ENCODE measurements at regions not wholly inside any gene's neighbourhood (a gene's known extent, or its start where the extent isn't known, plus 50 kb on each side); places are given as distances from the start of the nearest gene placed in this dataset.

DNA sequence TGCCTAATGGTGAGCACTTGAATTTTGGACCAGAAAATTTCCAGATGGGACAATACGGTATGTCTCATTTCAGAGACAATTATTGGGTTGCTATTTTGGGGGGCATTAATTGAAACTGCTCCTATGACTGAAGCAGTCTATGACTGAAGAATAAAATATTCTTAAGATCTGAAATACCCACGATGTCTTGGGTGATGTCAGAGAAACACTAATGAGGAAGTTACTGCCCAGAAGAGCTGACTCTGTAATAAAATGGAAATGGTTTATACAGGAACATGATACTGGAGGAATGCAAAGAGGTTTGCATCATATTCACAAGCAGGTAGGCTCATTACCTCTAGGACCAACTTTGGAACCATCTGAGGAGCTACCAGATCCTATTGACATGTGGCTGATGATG is 68.7 kb downstream of the IL12A start:
- TF ChIP-seq, protein P1, sequence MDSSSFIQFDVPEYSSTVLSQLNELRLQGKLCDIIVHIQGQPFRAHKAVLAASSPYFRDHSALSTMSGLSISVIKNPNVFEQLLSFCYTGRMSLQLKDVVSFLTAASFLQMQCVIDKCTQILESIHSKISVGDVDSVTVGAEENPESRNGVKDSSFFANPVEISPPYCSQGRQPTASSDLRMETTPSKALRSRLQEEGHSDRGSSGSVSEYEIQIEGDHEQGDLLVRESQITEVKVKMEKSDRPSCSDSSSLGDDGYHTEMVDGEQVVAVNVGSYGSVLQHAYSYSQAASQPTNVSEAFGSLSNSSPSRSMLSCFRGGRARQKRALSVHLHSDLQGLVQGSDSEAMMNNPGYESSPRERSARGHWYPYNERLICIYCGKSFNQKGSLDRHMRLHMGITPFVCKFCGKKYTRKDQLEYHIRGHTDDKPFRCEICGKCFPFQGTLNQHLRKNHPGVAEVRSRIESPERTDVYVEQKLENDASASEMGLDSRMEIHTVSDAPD (CRISPR knock-in tag; IDR thresholded peaks at IDR 0.05): no peak
- Histone ChIP-seq H3K4me2 (ENCODE audit: low read depth, low read length) (no peak overlapping the region), H4K20me1 (ENCODE audit: insufficient read depth, low read length) (no peaks in the 10 kb centered on the region), H3K79me2 (ENCODE audit: insufficient read depth, low read length) (no peaks in the 10 kb centered on the region), H3K4me1 (ENCODE audit: insufficient read depth, low read length) (peaks cover 11% of the 10 kb centered on the region), H3K4me3 (replicated peaks in 1 of 3; ENCODE audit: insufficient read depth in 1 of 3, low read depth in 2 of 3, low read length in 3 of 3) (no peak overlapping the region), H3K27me3 (ENCODE audit: control insufficient read depth in 1 of 2, insufficient read depth in 2 of 2, low read length in 2 of 2) (peaks cover 0 to 2% of the 10 kb centered on the region in 2 experiments; a peak in 2 of 5 replicates), H3K27ac (ENCODE audit: extremely low read length, insufficient read depth, low read length) (no peak overlapping the region), H3K36me3 (replicated peaks in 1 of 2; ENCODE audit: control insufficient read depth in 1 of 2, insufficient read depth in 2 of 2, low read length in 2 of 2) (no peaks in the 10 kb centered on the region), H3K9me3 (ENCODE audit: low read length) (no peaks in the 10 kb centered on the region), H2AFZ (ENCODE audit: low read length) (no peak overlapping the region), H3K9ac (ENCODE audit: insufficient read depth, low read depth, low read length) (no peak overlapping the region)
- DNase-seq (ENCODE audit: low spot score): no peak
- CTCF ChIA-PET (ENCODE audit: low intra/inter-chr PET ratio, low total read pairs): no interaction called here
- in situ Hi-C loops (cut with HindIII; ENCODE audit: extremely low pct_ligation_motif_present, low pct_unique_long_range_greater_than_20kb): no loop called here
- BruUV-seq (replicated peaks): no TSS peak
- FAIRE-seq: no peak
- intact Hi-C loops (cut with micrococcal nuclease; ENCODE audit: unreplicated experiment): no loop called here
- POLR2A ChIA-PET: no interaction called here
- ATAC-seq: no peak
- 48% methylated on average over 2 of the region's 2 CpGs for WGBS (ENCODE audit: low lambda C conversion rate)

DNA sequence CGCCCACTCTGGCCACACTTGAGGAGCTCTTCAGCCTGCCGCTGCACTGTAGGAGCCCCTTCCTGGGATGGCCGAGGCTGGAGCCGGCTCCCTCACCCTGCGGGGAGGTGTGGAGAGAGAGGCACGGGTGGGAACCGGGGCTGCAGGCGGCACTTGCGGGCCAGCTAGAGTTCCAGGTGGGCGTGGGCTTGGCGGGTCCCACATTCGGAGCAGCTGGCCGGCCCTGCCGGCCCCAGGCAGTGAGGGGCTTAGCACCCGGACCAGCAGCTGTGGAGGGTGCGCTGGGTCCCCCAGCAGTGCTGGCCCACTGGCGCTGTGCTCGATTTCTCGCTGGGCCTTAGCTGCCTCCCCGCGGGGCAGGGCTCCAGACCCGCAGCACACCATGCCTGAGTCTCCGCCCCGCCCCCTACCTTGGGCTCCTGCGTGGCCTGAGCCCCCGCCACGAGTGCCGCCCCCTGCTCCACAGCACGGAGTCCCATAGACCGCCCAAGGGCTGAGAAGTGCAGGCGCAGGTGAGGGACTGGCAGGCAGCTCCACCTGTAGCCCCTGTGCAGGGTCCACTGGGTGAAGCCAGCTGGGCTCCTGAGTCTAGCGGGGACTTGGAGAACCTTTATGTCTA is 71.9 kb downstream of the IL12A start:
- H3K4me1 ChIP-seq (ENCODE audit: insufficient read depth, low read length): no peaks in the 10 kb centered on the region
- DNase-seq (ENCODE audit: low spot score) (no peak), FAIRE-seq (no peak), ATAC-seq (no peak)
- in situ Hi-C loops (cut with HindIII; ENCODE audit: extremely low pct_ligation_motif_present, low pct_unique_long_range_greater_than_20kb) (no loop called here), intact Hi-C loops (cut with micrococcal nuclease; ENCODE audit: unreplicated experiment) (no loop called here)
- no peak overlapping the region for H3K4me2 ChIP-seq (ENCODE audit: low read depth, low read length)
- H3K27me3 ChIP-seq (ENCODE audit: control insufficient read depth in 1 of 2, insufficient read depth in 2 of 2, low read length in 2 of 2): peaks cover 0 to 2% of the 10 kb centered on the region in 2 experiments; a peak in 2 of 5 replicates
- TF ChIP-seq, protein P2, sequence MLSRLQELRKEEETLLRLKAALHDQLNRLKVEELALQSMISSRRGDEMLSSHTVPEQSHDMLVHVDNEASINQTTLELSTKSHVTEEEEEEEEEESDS (CRISPR knock-in tag; IDR thresholded peaks at IDR 0.05; ENCODE audit: borderline replicate concordance): no peak
- TF ChIP-seq, protein P3, sequence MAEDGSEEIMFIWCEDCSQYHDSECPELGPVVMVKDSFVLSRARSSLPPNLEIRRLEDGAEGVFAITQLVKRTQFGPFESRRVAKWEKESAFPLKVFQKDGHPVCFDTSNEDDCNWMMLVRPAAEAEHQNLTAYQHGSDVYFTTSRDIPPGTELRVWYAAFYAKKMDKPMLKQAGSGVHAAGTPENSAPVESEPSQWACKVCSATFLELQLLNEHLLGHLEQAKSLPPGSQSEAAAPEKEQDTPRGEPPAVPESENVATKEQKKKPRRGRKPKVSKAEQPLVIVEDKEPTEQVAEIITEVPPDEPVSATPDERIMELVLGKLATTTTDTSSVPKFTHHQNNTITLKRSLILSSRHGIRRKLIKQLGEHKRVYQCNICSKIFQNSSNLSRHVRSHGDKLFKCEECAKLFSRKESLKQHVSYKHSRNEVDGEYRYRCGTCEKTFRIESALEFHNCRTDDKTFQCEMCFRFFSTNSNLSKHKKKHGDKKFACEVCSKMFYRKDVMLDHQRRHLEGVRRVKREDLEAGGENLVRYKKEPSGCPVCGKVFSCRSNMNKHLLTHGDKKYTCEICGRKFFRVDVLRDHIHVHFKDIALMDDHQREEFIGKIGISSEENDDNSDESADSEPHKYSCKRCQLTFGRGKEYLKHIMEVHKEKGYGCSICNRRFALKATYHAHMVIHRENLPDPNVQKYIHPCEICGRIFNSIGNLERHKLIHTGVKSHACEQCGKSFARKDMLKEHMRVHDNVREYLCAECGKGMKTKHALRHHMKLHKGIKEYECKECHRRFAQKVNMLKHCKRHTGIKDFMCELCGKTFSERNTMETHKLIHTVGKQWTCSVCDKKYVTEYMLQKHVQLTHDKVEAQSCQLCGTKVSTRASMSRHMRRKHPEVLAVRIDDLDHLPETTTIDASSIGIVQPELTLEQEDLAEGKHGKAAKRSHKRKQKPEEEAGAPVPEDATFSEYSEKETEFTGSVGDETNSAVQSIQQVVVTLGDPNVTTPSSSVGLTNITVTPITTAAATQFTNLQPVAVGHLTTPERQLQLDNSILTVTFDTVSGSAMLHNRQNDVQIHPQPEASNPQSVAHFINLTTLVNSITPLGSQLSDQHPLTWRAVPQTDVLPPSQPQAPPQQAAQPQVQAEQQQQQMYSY (CRISPR knock-in tag; IDR thresholded peaks at IDR 0.05): no peak
- TF ChIP-seq, protein P4, sequence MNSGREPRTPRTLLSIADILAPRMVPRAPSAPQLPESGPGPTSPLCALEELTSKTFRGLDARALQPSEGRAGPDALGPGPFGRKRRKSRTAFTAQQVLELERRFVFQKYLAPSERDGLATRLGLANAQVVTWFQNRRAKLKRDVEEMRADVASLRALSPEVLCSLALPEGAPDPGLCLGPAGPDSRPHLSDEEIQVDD (CRISPR knock-in tag; IDR thresholded peaks at IDR 0.05; ENCODE audit: borderline replicate concordance): no peak
- TF ChIP-seq GLI4 (CRISPR knock-in tag; IDR thresholded peaks at IDR 0.05; ENCODE audit: borderline replicate concordance) (no peak), HIVEP1 (CRISPR knock-in tag; IDR thresholded peaks at IDR 0.05) (no peak)
- H3K9me3 ChIP-seq (ENCODE audit: low read length): no peaks in the 10 kb centered on the region
- no peak overlapping the region for H3K9ac ChIP-seq (ENCODE audit: insufficient read depth, low read depth, low read length)
- no peak overlapping the region for H2AFZ ChIP-seq (ENCODE audit: low read length)
- no peaks in the 10 kb centered on the region for H3K79me2 ChIP-seq (ENCODE audit: insufficient read depth, low read length)
- POLR2A ChIA-PET: no interaction called here
- CTCF ChIA-PET (ENCODE audit: low intra/inter-chr PET ratio, low total read pairs): no interaction called here
- H3K4me3 ChIP-seq (replicated peaks in 1 of 3; ENCODE audit: insufficient read depth in 1 of 3, low read depth in 2 of 3, low read length in 3 of 3): no peak overlapping the region
- BruUV-seq (replicated peaks): no TSS peak
- 69% methylated on average over 7 of the region's 32 CpGs for WGBS (ENCODE audit: low lambda C conversion rate)
- no peak overlapping the region for H3K27ac ChIP-seq (ENCODE audit: extremely low read length, insufficient read depth, low read length)
- no peaks in the 10 kb centered on the region for H4K20me1 ChIP-seq (ENCODE audit: insufficient read depth, low read length)
- no peaks in the 10 kb centered on the region for H3K36me3 ChIP-seq (replicated peaks in 1 of 2; ENCODE audit: control insufficient read depth in 1 of 2, insufficient read depth in 2 of 2, low read length in 2 of 2)
